ENCODE measurements at regions not wholly inside any gene's neighbourhood (a gene's known extent, or its start where the extent isn't known, plus 50 kb on each side); places are given as distances from the start of the nearest gene placed in this dataset.
"Not testable (repeated sequence)": the region's sequence is repeated elsewhere in the genome, so short reads cannot be mapped to it uniquely, and the experiment has no call there.

- H3K4me3 ChIP-seq (ENCODE audit: low read depth, low read length): no peak overlapping the region
- DNase-seq (ENCODE audit: low read depth): no peak
- TF ChIP-seq, protein P1, sequence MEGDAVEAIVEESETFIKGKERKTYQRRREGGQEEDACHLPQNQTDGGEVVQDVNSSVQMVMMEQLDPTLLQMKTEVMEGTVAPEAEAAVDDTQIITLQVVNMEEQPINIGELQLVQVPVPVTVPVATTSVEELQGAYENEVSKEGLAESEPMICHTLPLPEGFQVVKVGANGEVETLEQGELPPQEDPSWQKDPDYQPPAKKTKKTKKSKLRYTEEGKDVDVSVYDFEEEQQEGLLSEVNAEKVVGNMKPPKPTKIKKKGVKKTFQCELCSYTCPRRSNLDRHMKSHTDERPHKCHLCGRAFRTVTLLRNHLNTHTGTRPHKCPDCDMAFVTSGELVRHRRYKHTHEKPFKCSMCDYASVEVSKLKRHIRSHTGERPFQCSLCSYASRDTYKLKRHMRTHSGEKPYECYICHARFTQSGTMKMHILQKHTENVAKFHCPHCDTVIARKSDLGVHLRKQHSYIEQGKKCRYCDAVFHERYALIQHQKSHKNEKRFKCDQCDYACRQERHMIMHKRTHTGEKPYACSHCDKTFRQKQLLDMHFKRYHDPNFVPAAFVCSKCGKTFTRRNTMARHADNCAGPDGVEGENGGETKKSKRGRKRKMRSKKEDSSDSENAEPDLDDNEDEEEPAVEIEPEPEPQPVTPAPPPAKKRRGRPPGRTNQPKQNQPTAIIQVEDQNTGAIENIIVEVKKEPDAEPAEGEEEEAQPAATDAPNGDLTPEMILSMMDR (IDR thresholded peaks at IDR 0.05; ENCODE audit: control insufficient read depth, extremely low read depth, insufficient read depth): no peak
These were observed 720.7 kb upstream of the ZP4 start for GRCh38 chr1:238611406-238611805.

GRCh38 chr1:238608144-238608543 lies 717.4 kb upstream of the ZP4 start:
- DNase-seq (ENCODE audit: low read depth): no peak
- TF ChIP-seq, protein P1 (IDR thresholded peaks at IDR 0.05; ENCODE audit: control insufficient read depth, extremely low read depth, insufficient read depth): no peak
- H3K4me3 ChIP-seq (ENCODE audit: low read depth, low read length): no peak overlapping the region

DNA sequence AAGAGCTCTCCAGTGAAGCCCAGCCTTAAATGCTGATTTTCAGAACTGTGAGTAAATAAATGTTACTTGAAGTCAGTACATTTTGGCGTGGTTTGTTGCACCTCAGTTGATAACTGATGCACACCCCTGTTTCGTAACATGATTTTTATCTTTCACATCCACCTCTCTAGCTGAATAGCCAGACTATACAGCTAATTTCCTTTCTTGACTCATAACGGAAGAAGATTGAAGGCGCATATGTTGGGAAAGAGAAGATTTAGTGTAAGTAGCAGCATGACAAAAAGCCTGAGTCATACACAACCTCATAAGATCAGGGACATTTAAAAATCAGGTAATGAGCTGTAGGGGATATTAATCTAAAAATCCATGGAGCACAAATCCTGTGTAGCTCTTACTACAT lies 716.2 kb upstream of the ZP4 start:
- DNase-seq (ENCODE audit: low read depth): no peak
- no peak overlapping the region for H3K4me3 ChIP-seq (ENCODE audit: low read depth, low read length)
- TF ChIP-seq, protein P1 (IDR thresholded peaks at IDR 0.05; ENCODE audit: control insufficient read depth, extremely low read depth, insufficient read depth): no peak

DNA sequence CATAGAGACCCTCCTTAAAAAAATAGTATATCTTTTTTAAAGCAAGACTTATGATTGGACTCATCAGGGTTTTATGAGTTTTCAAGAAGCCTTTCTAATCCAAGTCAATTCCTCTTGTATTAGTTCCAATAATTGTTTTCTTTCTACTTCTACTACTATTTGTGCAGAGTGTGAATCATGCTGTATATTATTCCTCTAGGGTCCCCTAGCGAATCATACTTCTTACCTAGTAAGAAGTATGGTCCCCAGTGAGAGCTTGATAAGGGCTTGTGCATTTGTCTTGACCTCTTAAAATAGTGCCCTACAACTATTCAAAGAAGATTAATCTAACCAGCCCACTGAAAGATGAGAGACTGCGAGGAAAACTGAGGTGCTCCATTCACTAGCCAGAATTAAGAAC lies 715.7 kb upstream of the ZP4 start:
- no peak for DNase-seq (ENCODE audit: low read depth)
- TF ChIP-seq, protein P1 (IDR thresholded peaks at IDR 0.05; ENCODE audit: control insufficient read depth, extremely low read depth, insufficient read depth): no peak
- no peak overlapping the region for H3K4me3 ChIP-seq (ENCODE audit: low read depth, low read length)

- TF ChIP-seq, protein P1 (IDR thresholded peaks at IDR 0.05; ENCODE audit: control insufficient read depth, extremely low read depth, insufficient read depth): no peak
- no peak for DNase-seq (ENCODE audit: low read depth)
- H3K4me3 ChIP-seq (ENCODE audit: low read depth, low read length): no peak overlapping the region
These were observed 713.6 kb upstream of the ZP4 start for GRCh38 chr1:238604357-238604756.

GRCh38 chr1:238601604-238602003 lies 710.9 kb upstream of the ZP4 start:
- DNase-seq (ENCODE audit: low read depth); H3K4me3 ChIP-seq (ENCODE audit: low read depth, low read length): not testable (repeated sequence)

DNA sequence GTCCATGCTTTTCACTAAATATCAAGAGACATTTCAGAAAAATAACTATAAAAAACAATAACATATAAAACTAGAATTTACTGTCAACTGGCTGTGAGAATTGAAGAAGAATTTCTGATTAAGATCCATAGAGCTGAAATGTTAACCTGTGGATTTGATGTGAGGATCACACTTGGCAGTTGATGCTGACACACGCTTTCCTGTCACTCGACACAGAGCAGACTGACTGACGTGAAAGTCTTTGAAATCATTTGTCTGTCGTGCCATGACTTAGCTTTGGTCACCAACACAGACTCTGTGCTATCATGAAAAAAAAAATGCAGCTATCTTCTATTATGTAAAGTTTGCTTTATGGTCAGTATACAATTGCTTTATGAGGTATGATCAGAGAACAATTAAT lies 706.0 kb upstream of the ZP4 start:
- TF ChIP-seq, protein P1 (IDR thresholded peaks at IDR 0.05; ENCODE audit: control insufficient read depth, extremely low read depth, insufficient read depth): no peak
- no peak overlapping the region for H3K4me3 ChIP-seq (ENCODE audit: low read depth, low read length)
- no peak for DNase-seq (ENCODE audit: low read depth)
